ENCODE measurements at regions not wholly inside any gene's neighbourhood (a gene's known extent, or its start where the extent isn't known, plus 50 kb on each side); places are given as distances from the start of the nearest gene placed in this dataset.
"Not testable (repeated sequence)": the region's sequence is repeated elsewhere in the genome, so short reads cannot be mapped to it uniquely, and the experiment has no call there.

DNA sequence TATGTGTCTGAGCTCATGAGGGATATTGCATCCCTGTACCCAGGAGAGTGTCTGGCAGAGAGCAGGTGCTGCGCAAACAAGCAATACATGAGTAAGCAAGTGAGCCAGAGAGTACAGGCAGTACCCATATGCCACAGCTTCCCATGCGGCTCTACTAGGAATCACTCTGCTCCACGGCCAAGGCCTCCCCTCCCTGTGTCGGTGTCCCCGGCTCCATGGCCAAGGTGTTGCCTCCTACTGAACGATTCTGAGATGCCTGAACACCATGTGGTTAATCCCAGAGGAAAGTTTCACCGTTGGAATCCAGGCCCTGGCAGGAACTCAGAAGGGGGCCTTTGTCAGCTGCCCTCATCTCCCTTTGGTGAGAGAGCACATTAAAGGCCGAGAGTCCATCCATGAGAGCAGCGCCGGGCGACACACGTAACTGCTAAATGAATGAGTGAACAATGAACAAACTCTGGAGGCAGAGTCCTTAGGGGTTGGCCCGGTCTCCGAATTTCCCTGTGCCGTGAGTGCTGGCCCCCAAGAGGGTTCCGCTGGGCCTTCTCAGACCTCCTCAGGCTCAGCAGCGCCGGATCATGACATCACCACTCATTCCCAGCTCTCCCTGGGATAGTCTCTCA is 136.0 kb upstream of the FAM20C start:
- DNase-seq = peak; percentile 16

DNA sequence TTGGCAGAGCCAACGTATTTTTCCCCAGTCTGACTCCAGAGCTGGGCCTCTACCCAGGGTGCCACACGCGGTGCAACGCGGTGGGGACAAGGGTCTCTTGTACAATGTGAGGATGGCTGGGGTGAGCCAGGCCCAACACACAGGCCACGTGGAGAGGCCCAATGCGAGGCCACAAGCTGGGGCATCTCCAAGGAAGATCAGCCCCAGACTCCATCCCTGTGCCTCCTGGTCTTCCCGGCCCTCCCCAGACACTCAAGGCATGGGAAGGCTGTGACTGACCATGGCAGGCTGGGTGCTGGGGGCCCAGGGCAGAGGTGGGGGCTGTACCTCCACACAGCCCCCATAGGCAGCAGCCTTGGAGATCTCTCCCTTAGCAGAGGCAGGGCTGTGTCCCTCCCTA is 135.3 kb upstream of the FAM20C start:
- no peak for DNase-seq

DNA sequence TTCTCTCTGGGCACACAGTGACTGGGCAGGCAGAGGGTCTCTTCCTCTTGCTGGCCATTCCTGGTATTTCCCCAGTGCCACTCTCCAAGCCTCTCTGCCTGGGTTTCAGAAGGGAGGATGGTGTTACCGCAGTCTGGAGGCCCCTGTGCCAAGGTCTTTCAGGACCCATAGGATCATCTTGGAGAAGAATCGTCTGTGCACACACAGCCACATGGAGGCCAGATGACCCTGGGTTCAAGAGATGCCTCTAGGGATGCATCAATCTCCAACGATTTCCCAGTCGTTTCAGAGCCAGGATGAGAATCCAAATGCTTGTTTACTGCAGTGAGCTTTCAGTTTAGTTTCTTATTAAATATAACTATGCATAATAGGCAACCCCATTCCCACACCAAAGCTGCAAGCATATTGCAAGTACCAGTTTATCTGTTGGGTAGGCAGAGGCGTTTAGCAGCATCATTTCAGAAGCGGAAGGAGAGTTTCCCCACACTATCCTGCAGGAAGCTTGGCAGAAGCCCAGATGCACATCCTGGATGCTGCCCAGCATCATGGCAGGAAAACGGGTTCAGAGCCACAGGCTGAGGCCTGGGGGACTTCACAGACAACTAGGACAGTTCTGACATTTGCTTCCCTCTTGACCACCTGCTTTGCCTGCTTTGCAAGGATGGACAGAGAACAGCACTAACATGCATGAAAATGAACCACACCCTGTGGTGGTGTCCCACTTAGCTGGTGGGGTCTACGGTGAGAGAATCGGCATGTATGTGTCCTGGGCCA is 134.7 kb upstream of the FAM20C start:
- peak; percentile 14 for DNase-seq

GRCh38 chr7:58316-58715 is 134.1 kb upstream of the FAM20C start:
- DNase-seq = no peak

DNA sequence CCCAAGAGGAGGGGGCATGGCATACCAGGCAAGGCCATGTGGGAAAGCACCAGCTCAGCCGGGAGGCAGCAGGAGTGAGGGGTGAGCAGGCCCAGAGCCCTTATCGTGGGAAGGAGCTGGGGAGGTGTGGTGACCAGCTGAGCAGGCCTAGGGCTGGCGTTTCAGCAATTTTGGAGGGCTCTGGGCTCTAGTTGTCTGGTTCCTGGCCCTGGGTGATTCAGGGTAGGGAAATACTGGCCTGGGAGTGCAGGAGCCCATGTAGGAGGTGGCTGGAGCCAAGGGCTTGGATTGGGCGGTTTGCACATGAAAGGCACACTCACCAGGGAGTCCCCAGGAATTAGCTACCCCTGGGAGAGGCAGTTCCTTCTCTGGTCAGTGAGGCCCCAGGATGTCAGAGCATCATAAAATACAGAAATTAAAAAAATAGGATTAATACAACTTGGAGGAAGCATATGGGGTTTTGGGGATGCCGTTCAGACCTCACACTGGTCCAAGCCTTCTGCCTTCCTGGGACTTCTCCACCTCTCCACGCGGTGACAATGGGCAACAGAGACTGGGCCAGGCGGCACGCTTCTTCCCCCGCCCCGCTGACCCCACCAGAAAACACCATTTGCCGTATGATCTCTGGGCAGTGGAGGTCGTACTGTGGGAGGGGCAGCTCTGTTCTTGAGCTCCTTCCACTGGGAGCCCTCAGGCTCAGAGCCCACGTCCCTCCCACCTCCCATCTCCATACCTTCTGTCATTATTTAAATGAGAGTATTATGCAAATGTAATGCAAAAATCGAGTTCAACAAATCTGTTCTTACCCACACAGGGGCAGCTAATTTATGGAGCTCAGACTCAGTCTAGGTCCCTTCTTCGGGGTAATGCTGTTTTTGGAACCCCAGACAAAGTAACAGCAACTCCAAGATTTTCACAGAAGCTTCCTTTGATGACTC is 133.0 kb upstream of the FAM20C start:
- DNase-seq = no peak

GRCh38 chr7:60017-60675 is 132.2 kb upstream of the FAM20C start:
- DNase-seq = no peak

GRCh38 chr7:60706-61105 is 131.7 kb upstream of the FAM20C start:
- DNase-seq = no peak

- DNase-seq = peak; percentile 17
Observed at GRCh38 chr7:61111-61510, 131.3 kb upstream of the FAM20C start.

- DNase-seq = peak; percentile 14
Observed at GRCh38 chr7:61576-62360, 130.6 kb upstream of the FAM20C start.

DNA sequence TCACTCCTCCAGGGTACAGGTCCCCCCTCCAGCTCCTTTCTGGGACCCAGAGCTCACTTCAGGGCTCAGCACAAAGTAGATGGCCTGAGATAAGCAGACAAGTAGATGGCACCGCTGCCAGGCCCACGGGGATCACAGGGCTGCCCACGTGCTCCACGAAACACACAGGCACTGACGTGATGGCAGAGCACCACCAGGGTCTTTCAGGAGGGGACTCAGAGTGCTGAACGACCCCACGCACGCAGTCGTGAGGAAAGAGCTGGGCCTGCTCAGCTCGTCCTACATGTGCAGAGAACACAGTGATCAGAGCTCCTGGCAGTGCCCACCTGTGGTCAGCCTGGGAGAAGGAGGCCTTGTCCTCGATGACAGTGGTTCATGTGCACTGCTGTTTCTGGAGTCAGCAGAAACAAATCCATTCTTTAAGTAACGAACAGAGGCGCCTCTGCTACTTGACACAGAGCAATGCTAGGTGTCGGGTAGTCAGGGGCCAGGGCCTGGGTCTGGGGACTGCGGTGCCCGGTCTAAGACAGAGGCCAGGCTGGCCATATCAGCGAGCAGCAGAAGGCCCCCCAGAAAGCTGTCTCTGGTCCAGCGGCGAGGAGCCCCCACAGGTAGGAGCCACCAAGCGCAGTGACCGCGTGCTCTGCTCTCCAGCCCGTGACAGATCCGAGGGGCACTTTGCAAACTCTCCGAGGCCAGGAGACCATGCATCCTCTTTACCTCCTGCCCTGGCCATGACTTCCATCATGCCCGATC is 129.8 kb upstream of the FAM20C start:
- DNase-seq = peak; percentile 14

- no peak for DNase-seq
Observed at GRCh38 chr7:63117-63480, 129.3 kb upstream of the FAM20C start.

DNA sequence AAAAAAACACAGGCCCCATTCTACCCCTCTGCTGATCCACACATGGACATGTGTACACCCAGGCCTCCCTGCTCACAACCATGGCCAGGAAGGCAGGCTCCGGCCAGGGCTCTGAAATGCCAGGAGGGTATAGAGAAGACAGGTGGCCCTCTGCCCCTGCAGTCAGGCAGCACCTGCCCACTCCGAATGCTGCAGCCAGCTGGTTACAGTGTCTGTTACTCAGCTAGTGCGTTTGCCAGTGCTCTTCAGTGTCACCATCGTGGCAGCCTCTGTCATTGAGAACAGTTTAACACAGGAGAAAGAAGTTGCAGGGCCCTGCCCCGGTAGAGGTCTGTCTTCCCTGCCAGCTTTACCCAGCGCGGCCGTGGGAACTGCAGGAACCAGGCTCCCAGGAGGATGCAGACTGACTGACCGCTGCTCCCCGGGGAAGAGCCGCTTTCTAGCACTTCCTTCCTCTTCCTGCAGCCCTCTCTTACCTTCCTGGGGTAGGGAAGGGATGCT is 128.8 kb upstream of the FAM20C start:
- DNase-seq = peak; percentile 15

GRCh38 chr7:64098-64915 is 128.1 kb upstream of the FAM20C start:
- no peak for DNase-seq

GRCh38 chr7:64916-65341 is 127.4 kb upstream of the FAM20C start:
- no peak for DNase-seq

GRCh38 chr7:65554-65953 is 126.8 kb upstream of the FAM20C start:
- DNase-seq = no peak

DNA sequence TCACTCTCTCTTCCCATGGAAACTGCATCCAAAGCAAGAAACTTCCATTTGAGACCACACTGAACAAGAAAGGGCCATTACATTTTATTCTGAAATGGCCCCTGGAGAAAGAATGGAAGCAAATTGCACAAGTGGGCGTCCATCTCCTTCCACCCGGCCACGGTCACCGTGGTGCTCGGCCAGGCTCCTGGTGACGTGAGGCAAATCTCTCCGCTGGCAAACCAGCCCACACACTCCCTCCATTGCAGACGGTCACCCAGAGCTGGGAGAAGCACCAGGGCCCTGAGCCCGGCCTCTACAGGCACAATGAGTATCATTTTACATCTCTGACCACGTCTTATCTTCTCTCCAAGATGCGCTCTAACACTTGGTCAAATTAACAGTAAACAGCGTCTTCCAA is 126.1 kb upstream of the FAM20C start:
- no peak for DNase-seq

- no peak for DNase-seq
Observed at GRCh38 chr7:66741-67140, 125.6 kb upstream of the FAM20C start.

GRCh38 chr7:67661-68395 is 124.5 kb upstream of the FAM20C start:
- no peak for DNase-seq

GRCh38 chr7:68629-69028 is 123.7 kb upstream of the FAM20C start:
- no peak for DNase-seq

DNA sequence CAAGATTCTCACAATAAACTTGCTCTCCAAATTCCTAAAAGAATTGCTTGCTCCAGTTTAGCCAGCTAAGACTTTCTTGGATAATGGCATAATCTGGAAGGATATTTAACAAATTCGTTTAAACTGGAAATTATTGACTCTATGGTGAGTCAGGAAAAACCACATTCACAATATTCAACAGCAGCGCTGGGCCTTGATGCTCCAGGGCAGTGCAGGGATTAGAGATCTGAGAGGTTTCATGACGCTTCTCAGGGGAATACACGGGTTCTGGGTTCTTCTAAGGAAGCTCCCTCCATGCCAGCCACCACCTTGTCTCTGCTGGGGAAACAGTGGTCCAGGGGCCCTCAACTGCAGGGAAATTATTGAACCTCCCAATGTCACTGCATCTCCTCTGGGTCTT is 123.3 kb upstream of the FAM20C start:
- DNase-seq = not testable (repeated sequence)

Data from CD4-positive, alpha-beta T cell treated with Interleukin-15 for 1 hour (primary cell).